SK-N-SH treated with all-trans-retinoic acid at 6 μM for 48 hours (cell line): ENCODE measurements at regions not wholly inside any gene's neighbourhood (a gene's known extent, or its start where the extent isn't known, plus 50 kb on each side); places are given as distances from the start of the nearest gene placed in this dataset.

ENCODE experiments used
- ATAC-seq: fragments of 200-7000 bp; cut with Tn5 transposase; 3 replicates; pipeline ENCODE4 v1.9.1; 2020; ENCODE audit warnings: mild to moderate bottlenecking, moderate library complexity
- BACH2 ChIP-seq: fragments of 250-450 bp; sonication (Bioruptor Pico); IDR thresholded peaks from 2 replicates; pipeline ENCODE4 v1.9.0; 2021; ENCODE audit warnings: mild to moderate bottlenecking, borderline replicate concordance
- CREB5 ChIP-seq: fragments of 250-450 bp; sonication (Bioruptor Pico); IDR thresholded peaks from 2 replicates; pipeline ENCODE4 v1.5.1; 2020; ENCODE audit warnings: low read depth, mild to moderate bottlenecking, moderate library complexity
- CSDC2 ChIP-seq: fragments of 250-450 bp; sonication (Bioruptor Pico); IDR thresholded peaks from 2 replicates; pipeline ENCODE4 v1.5.0; 2020; ENCODE audit warnings: mild to moderate bottlenecking, moderate library complexity
- CSRNP3 ChIP-seq: fragments of 250-450 bp; sonication (Bioruptor Pico); IDR thresholded peaks from 2 replicates; pipeline ENCODE4 v1.5.1; 2021; ENCODE audit warnings: mild to moderate bottlenecking, moderate library complexity
- ESRRG ChIP-seq: fragments of 250-450 bp; sonication (Bioruptor Pico); IDR thresholded peaks from 2 replicates; pipeline ENCODE4 v1.6.1; 2021; ENCODE audit warnings: mild to moderate bottlenecking
- GLIS3 ChIP-seq: fragments of 250-450 bp; sonication (Bioruptor Pico); IDR thresholded peaks from 2 replicates; pipeline ENCODE4 v1.5.0; 2020; ENCODE audit warnings: mild to moderate bottlenecking, moderate library complexity
- ISL1 ChIP-seq: fragments of 250-450 bp; sonication (Bioruptor Pico); IDR thresholded peaks from 2 replicates; pipeline ENCODE4 v2.1.2; 2022; ENCODE audit warnings: mild to moderate bottlenecking, moderate library complexity
- PATZ1 ChIP-seq: fragments of 250-450 bp; sonication (Bioruptor Pico); IDR thresholded peaks from 2 replicates; pipeline ENCODE4 v1.8.0; 2020; ENCODE audit warnings: mild to moderate bottlenecking, moderate library complexity, borderline replicate concordance
- POU6F1 ChIP-seq: fragments of 250-450 bp; sonication (Bioruptor Pico); IDR thresholded peaks from 2 replicates; pipeline ENCODE4 v1.8.0; 2021; ENCODE audit warnings: low read depth, mild to moderate bottlenecking, moderate library complexity, borderline replicate concordance
- PPARA ChIP-seq: fragments of 250-450 bp; sonication (Bioruptor Pico); IDR thresholded peaks from 2 replicates; pipeline ENCODE4 v1.5.0; 2020; ENCODE audit warnings: mild to moderate bottlenecking, borderline replicate concordance
- RARB ChIP-seq: fragments of 250-450 bp; sonication (Bioruptor Pico); IDR thresholded peaks from 2 replicates; pipeline ENCODE4 v1.8.0; 2021; ENCODE audit warnings: mild to moderate bottlenecking, moderate library complexity
- SNAI2 ChIP-seq: fragments of 250-450 bp; sonication (Bioruptor Pico); IDR thresholded peaks from 2 replicates; pipeline ENCODE4 v1.5.0; 2020; ENCODE audit warnings: mild to moderate bottlenecking, moderate library complexity
- TOX ChIP-seq: fragments of 250-450 bp; sonication (Bioruptor Pico); IDR thresholded peaks from 2 replicates; pipeline ENCODE4 v1.8.0; 2021; ENCODE audit warnings: mild to moderate bottlenecking, moderate library complexity, borderline replicate concordance
- TSHZ2 ChIP-seq: fragments of 250-450 bp; sonication (Bioruptor Pico); IDR thresholded peaks from 2 replicates; pipeline ENCODE4 v1.5.0; 2020; ENCODE audit warnings: mild to moderate bottlenecking, moderate library complexity
- ZC3H10 ChIP-seq: fragments of 250-450 bp; sonication (Bioruptor Pico); IDR thresholded peaks from 2 replicates; pipeline ENCODE4 v1.5.1; 2021; ENCODE audit warnings: mild to moderate bottlenecking, moderate library complexity
- ZFP30 ChIP-seq: fragments of 450-650 bp; formaldehyde crosslinking; IDR thresholded peaks from 2 replicates; pipeline ENCODE4 v1.5.0; 2022; ENCODE audit warnings: mild to moderate bottlenecking, moderate library complexity
- ZNF565 ChIP-seq: fragments of 450-650 bp; formaldehyde crosslinking; conservative IDR thresholded peaks from 2 replicates; pipeline ENCODE4 v1.5.0; 2020; ENCODE audit warnings: low read depth, mild to moderate bottlenecking, moderate library complexity
- ZNF70 ChIP-seq: fragments of 450-650 bp; formaldehyde crosslinking; IDR thresholded peaks from 2 replicates; pipeline ENCODE4 v1.5.0; 2020; ENCODE audit warnings: mild to moderate bottlenecking, moderate library complexity
- ZNF8 ChIP-seq: fragments of 450-650 bp; formaldehyde crosslinking; IDR thresholded peaks from 2 replicates; pipeline ENCODE4 v1.5.0; 2020; ENCODE audit warnings: mild to moderate bottlenecking, moderate library complexity

- TF ChIP-seq CREB5 (CRISPR knock-in tag): no peak
Measured at GRCh38 chr15:37880835-37881153, 53.6 kb upstream of the TMCO5A start (continued).

- no peak for ATAC-seq
- TF ChIP-seq TSHZ2 (no peak), GLIS3 (CRISPR knock-in tag) (no peak), TOX (CRISPR knock-in tag) (no peak), ZFP30 (CRISPR knock-in tag) (no peak), ESRRG (CRISPR knock-in tag) (no peak), CSDC2 (CRISPR knock-in tag) (no peak), BACH2 (no peak), PATZ1 (CRISPR knock-in tag) (no peak), CSRNP3 (no peak), ZNF70 (CRISPR knock-in tag) (no peak), ZNF565 (no peak), POU6F1 (CRISPR knock-in tag) (no peak), ZC3H10 (CRISPR knock-in tag) (no peak), ISL1 (CRISPR knock-in tag) (no peak), SNAI2 (CRISPR knock-in tag) (no peak), PPARA (CRISPR knock-in tag) (no peak), RARB (CRISPR knock-in tag) (no peak), CREB5 (CRISPR knock-in tag) (no peak), ZNF8 (CRISPR knock-in tag) (no peak)
Measured at GRCh38 chr15:37881237-37882013, 53.0 kb upstream of the TMCO5A start.

- no peak for TF ChIP-seq TSHZ2
- no peak for TF ChIP-seq RARB (CRISPR knock-in tag)
- no peak for TF ChIP-seq GLIS3 (CRISPR knock-in tag)
- no peak for TF ChIP-seq TOX (CRISPR knock-in tag)
- no peak for TF ChIP-seq BACH2
- TF ChIP-seq SNAI2 (CRISPR knock-in tag): no peak
- no peak for TF ChIP-seq ZNF8 (CRISPR knock-in tag)
- TF ChIP-seq, all 23 proteins: peak for 0
- no peak for ATAC-seq
Measured at GRCh38 chr15:37882640-37883039, 51.8 kb upstream of the TMCO5A start.
